Gastrocnemius medialis (tissue), 4 donors: ENCODE measurements at regions not wholly inside any gene's neighbourhood (a gene's known extent, or its start where the extent isn't known, plus 50 kb on each side); places are given as distances from the start of the nearest gene placed in this dataset.

Experiments used
- CTCF ChIP-seq, 5 experiments: fragments of 450-650 bp in 3 of 5; fragments of 200-600 bp in 2 of 5; sonication (generic) in 2 of 5; IDR thresholded peaks in 4 of 5; conservative IDR thresholded peaks in 1 of 5; 1 replicate in 4 of 5; 2 replicates in 1 of 5; pipeline ENCODE4 v1.5.1; 2016 to 2019; ENCODE audit warnings: antibody characterized with exemption in 5 of 5, mild to moderate bottlenecking in 3 of 5, moderate library complexity in 3 of 5
- POLR2A ChIP-seq, 2 donors: fragments of 450-650 bp; IDR thresholded peaks; one replicate each; pipeline ENCODE4 v1.6.1; 2017; ENCODE audit warnings: antibody characterized with exemption in 2 of 2, mild to moderate bottlenecking in 2 of 2, moderate library complexity in 2 of 2

- TF ChIP-seq CTCF (IDR thresholded peaks at IDR 0.05 in 4 of 5, conservative IDR thresholded peaks at IDR 0.05 in 1 of 5) = no peak
- TF ChIP-seq POLR2A (IDR thresholded peaks at IDR 0.05) = no peak
These were observed 978.6 kb downstream of the NLGN4X start for GRCh38 chrX:5250106-5250505.
